A673 (cell line): ENCODE measurements at regions not wholly inside any gene's neighbourhood (a gene's known extent, or its start where the extent isn't known, plus 50 kb on each side); places are given as distances from the start of the nearest gene placed in this dataset.

Experiments
- BruUV-seq: library from RNA; stranded (reverse); fragments of 400-500 nt; replicated peaks from 2 replicates; lab custom pipeline; 2021; lab: Mats Ljungman, UMichigan
- CTCF ChIA-PET: fragments of 300-600 bp; sonication (Branson Sonifier 250); formaldehyde crosslinking; loops from one replicate; lab custom pipeline; 2022; ENCODE audit warnings: antibody characterized with exemption; lab: Charles Lee
- POLR2A ChIA-PET: fragments of 300-600 bp; sonication (Branson Sonifier 250); formaldehyde crosslinking; loops from one replicate; lab custom pipeline; 2022; ENCODE audit warnings: antibody characterized with exemption; ENCODE audit not compliant: low non-redundant PET; lab: Charles Lee
- DNase-seq: peaks from one replicate; pipeline ENCODE4 v3.0.0-alpha.2; 2015; ENCODE audit warnings: low spot score
- H3K27ac ChIP-seq: fragments of 200-600 bp; sonication (generic); 2 replicates; pipeline ENCODE4 v1.5.1; 2016; ENCODE audit warnings: mixed run types, low read depth, mild to moderate bottlenecking, mixed read lengths, antibody characterized with exemption, low read length; ENCODE audit not compliant: poor library complexity, severe bottlenecking
- H3K27me3 ChIP-seq: fragments of 200-600 bp; sonication (generic); replicated peaks from 2 replicates; pipeline ENCODE4 v1.6.1; 2017; ENCODE audit warnings: mixed run types, low read depth, mild to moderate bottlenecking, mixed read lengths, antibody characterized with exemption, low read length; ENCODE audit not compliant: insufficient read depth, poor library complexity
- H3K36me3 ChIP-seq: fragments of 200-600 bp; sonication (generic); 2 replicates; pipeline ENCODE4 v1.6.1; 2016; ENCODE audit warnings: mixed run types, mild to moderate bottlenecking, mixed read lengths, antibody characterized with exemption, low read length; ENCODE audit not compliant: insufficient read depth, poor library complexity, severe bottlenecking
- H3K4me1 ChIP-seq: fragments of 200-600 bp; sonication (generic); 2 replicates; pipeline ENCODE4 v1.6.1; 2017; ENCODE audit warnings: mixed run types, mild to moderate bottlenecking, mixed read lengths, antibody characterized with exemption, low read length; ENCODE audit not compliant: insufficient read depth, poor library complexity, severe bottlenecking
- H3K4me3 ChIP-seq: fragments of 200-600 bp; sonication (generic); 2 replicates; pipeline ENCODE4 v1.5.1; 2016; ENCODE audit warnings: low read depth, mixed run types, mild to moderate bottlenecking, mixed read lengths, low read length; ENCODE audit not compliant: poor library complexity, severe bottlenecking
- H3K9me3 ChIP-seq: fragments of 200-600 bp; sonication (generic); 2 replicates; pipeline ENCODE4 v1.6.1; 2016; ENCODE audit warnings: mixed run types, low read depth, mild to moderate bottlenecking, mixed read lengths, antibody characterized with exemption, low read length; ENCODE audit not compliant: poor library complexity, severe bottlenecking
- EZH2 ChIP-seq: fragments of 200-600 bp; sonication (generic); IDR thresholded peaks from 2 replicates; pipeline ENCODE4 v1.6.1; 2017; ENCODE audit warnings: borderline replicate concordance, low read depth, mild to moderate bottlenecking, mixed read lengths, antibody characterized with exemption, low read length; ENCODE audit not compliant: poor library complexity, severe bottlenecking
- intact Hi-C: fragments of 100-400 bp; cut with micrococcal nuclease; formaldehyde crosslinking; loops from one replicate; pipeline ENCODE4 v1.10.0; 2022; ENCODE audit not compliant: unreplicated experiment
- TF ChIP-seq, protein P1 (sequence below): fragments of 300-800, 200-600 bp; sonication (generic); conservative IDR thresholded peaks from 2 replicates; pipeline ENCODE4 v1.5.1; 2017; ENCODE audit warnings: low read depth, mild to moderate bottlenecking, antibody characterized with exemption, low read length, moderate library complexity, mixed read lengths

DNA sequence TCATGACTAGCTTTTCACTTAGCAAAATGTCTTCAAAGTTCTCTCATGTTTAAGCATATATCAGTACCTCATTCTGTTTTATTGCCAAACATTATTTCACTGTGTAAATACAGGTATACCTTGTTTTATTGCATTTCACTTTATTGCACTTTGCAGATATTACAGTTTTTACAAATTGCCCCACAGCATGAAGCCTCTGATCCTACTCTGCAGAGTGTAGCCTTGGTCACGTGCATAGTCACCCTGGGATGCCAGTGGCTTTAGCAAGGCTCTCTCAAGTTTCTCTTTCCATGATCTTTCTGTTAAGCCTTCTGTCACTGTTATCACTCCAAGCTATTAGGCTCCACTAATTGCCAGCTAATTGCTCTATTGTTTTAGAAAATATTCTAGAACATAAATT lies 182.2 kb upstream of the GRIA1 start:
- BruUV-seq: no TSS peak
- ChIA-PET CTCF (no interaction called here), POLR2A (no interaction called here)
- TF ChIP-seq EZH2: no peak
- TF ChIP-seq, protein P1, sequence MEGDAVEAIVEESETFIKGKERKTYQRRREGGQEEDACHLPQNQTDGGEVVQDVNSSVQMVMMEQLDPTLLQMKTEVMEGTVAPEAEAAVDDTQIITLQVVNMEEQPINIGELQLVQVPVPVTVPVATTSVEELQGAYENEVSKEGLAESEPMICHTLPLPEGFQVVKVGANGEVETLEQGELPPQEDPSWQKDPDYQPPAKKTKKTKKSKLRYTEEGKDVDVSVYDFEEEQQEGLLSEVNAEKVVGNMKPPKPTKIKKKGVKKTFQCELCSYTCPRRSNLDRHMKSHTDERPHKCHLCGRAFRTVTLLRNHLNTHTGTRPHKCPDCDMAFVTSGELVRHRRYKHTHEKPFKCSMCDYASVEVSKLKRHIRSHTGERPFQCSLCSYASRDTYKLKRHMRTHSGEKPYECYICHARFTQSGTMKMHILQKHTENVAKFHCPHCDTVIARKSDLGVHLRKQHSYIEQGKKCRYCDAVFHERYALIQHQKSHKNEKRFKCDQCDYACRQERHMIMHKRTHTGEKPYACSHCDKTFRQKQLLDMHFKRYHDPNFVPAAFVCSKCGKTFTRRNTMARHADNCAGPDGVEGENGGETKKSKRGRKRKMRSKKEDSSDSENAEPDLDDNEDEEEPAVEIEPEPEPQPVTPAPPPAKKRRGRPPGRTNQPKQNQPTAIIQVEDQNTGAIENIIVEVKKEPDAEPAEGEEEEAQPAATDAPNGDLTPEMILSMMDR: no peak
- H3K9me3 ChIP-seq: no peaks in the 10 kb centered on the region
- H3K27me3 ChIP-seq: no peaks in the 10 kb centered on the region
- DNase-seq: no peak
- no peaks in the 10 kb centered on the region for H3K36me3 ChIP-seq
- H3K4me1 ChIP-seq: no peaks in the 10 kb centered on the region
- intact Hi-C loops: no loop called here
- H3K27ac ChIP-seq: no peak overlapping the region
- H3K4me3 ChIP-seq: no peak overlapping the region

DNA sequence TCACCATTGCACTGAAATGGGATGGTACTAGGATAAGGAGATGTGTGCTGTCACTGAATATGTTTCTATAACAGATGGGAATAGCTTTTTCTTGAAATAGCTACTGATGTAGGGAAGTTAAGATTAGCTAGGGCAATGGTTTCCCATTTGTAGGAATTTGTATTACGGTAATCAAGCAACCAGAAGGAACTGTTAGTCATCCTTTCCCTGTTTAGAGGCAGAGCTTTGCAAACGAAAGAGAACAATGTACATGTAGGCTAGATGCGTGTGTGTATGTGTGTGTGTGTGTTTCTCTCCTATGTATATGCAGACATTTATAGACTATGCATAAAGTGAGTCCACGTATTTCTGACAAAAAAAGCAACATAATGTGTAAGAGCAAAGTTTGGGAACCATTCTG lies 171.9 kb upstream of the GRIA1 start:
- TF ChIP-seq, protein P1: no peak
- TF ChIP-seq EZH2: no peak
- H3K4me1 ChIP-seq: no peaks in the 10 kb centered on the region
- POLR2A ChIA-PET: no interaction called here
- intact Hi-C loops: no loop called here
- H3K9me3 ChIP-seq: no peaks in the 10 kb centered on the region
- H3K27me3 ChIP-seq: peaks cover 2% of the 10 kb centered on the region
- DNase-seq: no peak
- H3K36me3 ChIP-seq: no peaks in the 10 kb centered on the region
- CTCF ChIA-PET: no interaction called here
- no TSS peak for BruUV-seq
- no peak overlapping the region for H3K4me3 ChIP-seq
- no peak overlapping the region for H3K27ac ChIP-seq

DNA sequence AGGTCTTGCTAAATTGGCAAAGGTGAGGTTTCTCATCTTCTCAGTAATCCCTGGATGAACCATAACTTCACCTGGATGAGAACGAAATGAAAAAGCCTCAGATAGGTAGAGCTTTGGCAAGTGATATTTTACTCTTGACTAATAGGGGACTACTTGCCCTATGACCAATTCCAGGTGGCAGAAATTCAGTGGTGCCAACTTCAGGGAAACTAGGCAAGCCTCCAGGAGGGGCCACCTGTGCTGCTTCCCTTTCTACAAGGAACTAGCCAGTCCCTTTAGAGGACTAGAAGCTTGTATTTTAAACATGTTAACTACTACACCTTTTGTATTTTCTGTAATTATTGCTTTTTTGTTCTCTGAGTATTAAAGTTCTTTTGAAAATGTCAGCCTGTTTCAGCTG lies 169.0 kb upstream of the GRIA1 start:
- H3K4me1 ChIP-seq: no peaks in the 10 kb centered on the region
- no peak overlapping the region for H3K27ac ChIP-seq
- no peaks in the 10 kb centered on the region for H3K9me3 ChIP-seq
- no peak for TF ChIP-seq EZH2
- TF ChIP-seq, protein P1: no peak
- H3K27me3 ChIP-seq: no peaks in the 10 kb centered on the region
- intact Hi-C loops: no loop called here
- CTCF ChIA-PET: no interaction called here
- POLR2A ChIA-PET: no interaction called here
- DNase-seq: no peak
- H3K4me3 ChIP-seq: no peak overlapping the region
- no TSS peak for BruUV-seq
- no peaks in the 10 kb centered on the region for H3K36me3 ChIP-seq
